GM19455 (cell line): ENCODE measurements at regions not wholly inside any gene's neighbourhood (a gene's known extent, or its start where the extent isn't known, plus 50 kb on each side); places are given as distances from the start of the nearest gene placed in this dataset.
"Not testable (repeated sequence)": the region's sequence is repeated elsewhere in the genome, so short reads cannot be mapped to it uniquely, and the experiment has no call there.

Experiments used
- ATAC-seq: cut with Tn5 transposase; IDR thresholded peaks from one replicate; pipeline ENCODE4 v1.9.1; 2021; ENCODE audit not compliant: unreplicated experiment

GRCh38 chr6:121685806-121686205 is 250.4 kb downstream of the GJA1 start:
- ATAC-seq, result not testable (repeated sequence)

DNA sequence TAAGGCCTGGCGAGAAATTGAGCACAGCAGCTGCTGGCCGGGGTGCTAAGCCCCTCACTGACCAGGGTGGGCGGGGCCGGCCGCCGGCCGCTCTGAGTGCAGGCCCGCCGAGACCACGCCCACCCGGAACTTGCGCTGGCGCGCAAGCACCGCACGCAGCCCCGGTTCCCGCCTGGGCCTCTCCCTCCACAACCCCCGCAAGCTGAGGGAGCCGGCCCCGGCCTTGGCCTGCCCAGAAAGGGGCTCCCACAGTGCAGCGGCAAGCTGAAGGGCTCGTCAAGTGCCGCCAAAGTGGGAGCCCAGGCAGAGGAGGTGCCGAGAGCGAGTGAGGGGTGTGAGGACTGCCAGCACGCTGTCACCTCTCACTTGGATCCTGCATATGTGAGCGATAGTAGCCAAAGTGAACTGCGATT is 251.2 kb downstream of the GJA1 start:
- no peak for ATAC-seq

DNA sequence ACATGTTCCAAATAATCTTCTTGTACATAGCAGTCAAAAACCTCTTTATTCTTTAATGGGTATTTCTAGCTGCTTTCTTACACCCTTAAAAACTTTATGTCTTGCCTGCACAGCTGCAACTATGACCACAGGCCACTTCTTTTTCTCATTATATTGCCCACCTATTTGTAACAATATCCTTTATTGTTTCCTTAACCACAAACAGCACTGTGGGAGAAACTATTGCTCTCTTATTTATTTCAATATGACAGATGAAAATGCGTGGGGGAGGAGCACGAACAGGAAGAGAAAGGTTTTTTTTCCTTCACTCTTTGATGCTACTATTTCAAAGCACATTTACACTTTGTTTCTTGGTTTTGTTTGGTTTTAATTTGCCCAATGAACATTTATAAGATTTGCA is 253.5 kb downstream of the GJA1 start:
- ATAC-seq, result no peak

GRCh38 chr6:121691126-121691551 is 255.7 kb downstream of the GJA1 start:
- ATAC-seq, result no peak

GRCh38 chr6:121694389-121694788 is 258.9 kb downstream of the GJA1 start:
- no peak for ATAC-seq

- no peak for ATAC-seq
Measured at GRCh38 chr6:121694801-121695251, 259.4 kb downstream of the GJA1 start.

DNA sequence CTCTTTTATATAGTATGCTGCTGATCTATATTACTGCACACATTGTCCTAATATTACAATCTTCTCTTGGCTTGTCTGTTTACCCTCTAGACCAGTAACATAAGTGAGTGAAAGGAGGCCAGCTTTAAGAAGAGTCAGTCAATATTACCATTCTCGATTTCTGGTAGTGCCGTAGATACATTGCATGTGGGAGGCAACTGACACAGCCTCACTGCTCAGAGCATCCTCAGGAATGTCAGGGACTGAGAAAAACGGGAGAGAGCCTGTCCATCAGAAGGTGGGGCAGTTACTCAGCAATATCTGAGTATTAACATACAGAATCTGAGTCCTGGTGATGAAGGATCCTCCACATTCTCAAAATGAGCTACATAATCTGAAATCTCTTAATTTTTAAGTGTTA is 259.9 kb downstream of the GJA1 start:
- no peak for ATAC-seq

- no peak for ATAC-seq
Measured at GRCh38 chr6:121697921-121698320, 262.5 kb downstream of the GJA1 start.

DNA sequence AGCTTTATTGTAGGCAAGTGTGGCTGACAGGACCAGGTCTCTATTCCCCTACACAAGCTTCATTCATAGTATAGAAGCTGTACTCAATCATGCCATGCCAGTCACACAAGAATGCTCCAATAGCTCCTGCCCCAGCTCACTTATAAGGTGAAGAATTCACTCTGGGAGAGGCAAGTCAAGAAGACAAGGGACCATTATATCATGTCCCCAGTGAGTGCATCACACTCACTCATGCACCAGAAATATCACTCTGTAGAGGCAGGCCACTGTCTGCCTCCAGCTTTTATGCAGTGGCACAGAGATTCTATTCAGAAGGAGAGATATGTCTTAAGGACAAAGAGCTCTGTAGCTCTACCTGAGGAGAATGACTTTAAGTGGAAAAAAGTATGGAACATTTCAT is 263.2 kb downstream of the GJA1 start:
- ATAC-seq, result no peak

GRCh38 chr6:121703129-121703528 is 267.7 kb downstream of the GJA1 start:
- ATAC-seq, result not testable (repeated sequence)

DNA sequence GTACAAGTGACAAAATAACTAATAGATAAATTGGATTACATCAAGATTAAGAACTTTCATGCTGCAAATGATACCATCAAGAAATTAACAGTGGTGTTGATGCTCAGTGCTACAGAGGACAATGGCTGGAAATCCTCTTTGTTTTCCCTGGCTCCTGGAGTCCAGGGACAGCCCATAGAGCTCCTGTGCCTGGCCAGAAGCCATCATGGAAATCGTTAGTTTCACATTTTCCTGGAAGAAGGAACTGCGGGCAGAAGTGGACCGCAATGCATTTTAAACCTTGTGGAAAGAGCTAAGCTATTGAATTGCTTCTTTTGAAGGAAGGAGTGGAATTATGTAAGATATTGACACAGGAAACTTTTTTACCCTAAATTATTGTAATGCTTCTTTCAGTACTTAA is 276.0 kb downstream of the GJA1 start:
- no peak for ATAC-seq

GRCh38 chr6:121717686-121718085 is 282.2 kb downstream of the GJA1 start:
- ATAC-seq, result no peak

GRCh38 chr6:121720867-121721266 is 285.4 kb downstream of the GJA1 start:
- not testable (repeated sequence) for ATAC-seq

DNA sequence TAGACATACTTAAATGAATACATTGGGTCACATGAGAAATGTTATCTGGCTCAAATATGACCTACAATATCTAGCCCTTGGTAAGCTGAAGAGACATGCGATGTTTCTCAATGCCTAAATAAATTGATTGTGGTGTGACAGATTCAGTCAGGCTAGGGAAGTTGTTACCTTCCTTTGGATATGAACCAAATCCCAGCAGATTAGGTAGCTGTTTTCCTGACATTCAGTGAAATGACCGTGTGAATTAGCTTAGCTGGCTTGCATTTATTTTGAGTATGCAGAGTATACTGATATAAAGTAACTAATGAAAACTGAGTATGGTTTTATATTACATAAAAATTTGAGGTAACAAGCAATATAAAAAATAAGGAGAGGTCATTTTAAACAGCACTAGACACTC is 288.2 kb downstream of the GJA1 start:
- ATAC-seq, result no peak

- ATAC-seq, result no peak
Measured at GRCh38 chr6:121724576-121724975, 289.1 kb downstream of the GJA1 start.

DNA sequence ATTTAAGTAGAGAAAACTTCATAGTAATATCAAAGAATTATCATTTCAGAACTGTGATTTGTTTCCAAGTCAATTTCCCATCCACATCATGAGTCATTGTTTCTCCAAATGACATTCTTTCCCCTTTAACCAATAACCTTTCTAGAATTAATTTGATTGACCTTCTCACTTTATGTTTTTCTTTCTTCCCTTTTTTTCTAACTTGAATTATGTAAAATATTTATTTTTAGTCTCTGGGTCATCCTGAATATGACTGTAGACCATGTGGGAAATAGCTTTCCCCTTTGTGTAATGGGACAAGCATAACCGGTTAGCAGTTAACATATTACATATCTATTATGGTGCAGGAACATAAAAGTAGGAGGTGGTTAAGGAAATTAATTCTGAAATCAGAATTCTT is 291.1 kb downstream of the GJA1 start:
- ATAC-seq, result no peak

- no peak for ATAC-seq
Measured at GRCh38 chr6:121730616-121731015, 295.2 kb downstream of the GJA1 start.

DNA sequence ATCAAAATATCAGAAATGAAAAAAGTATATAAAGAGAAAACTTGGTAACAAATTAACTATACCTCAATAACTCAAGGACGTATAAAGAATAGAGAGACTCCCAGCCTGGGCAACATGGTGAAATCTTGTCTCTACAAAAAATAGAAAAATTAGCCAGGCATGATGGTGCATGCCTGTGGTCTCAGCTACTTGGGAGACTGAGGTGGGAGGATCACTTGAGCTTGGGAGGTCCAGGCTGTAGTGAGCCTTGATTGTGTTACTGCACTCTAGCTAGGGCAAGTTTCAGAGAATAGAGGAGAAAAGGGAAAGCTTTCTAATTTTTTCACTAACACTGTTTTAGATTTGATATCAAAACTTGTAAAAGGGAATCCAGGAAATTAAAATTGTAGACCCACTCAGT is 295.9 kb downstream of the GJA1 start:
- no peak for ATAC-seq

GRCh38 chr6:121732641-121733040 is 297.2 kb downstream of the GJA1 start:
- ATAC-seq, result no peak

DNA sequence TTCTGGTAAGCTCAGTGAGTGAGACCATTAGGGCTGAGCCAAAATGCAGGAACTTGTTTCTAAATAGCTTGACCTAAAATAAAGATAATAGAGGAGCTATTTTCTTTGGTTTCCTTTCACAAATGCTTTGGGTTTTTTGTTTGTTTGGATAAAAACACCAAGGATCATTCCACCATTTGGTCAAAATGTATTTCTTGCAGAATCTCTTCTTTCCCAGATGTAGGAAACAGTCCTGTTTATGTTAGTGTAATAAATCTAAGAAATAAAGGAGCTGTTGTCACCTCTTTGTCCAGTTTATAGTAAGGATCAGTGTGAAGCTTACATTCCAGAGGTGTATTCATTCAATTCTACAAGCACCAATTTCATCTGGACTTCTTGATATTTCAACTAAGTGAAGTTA is 297.8 kb downstream of the GJA1 start:
- no peak for ATAC-seq

DNA sequence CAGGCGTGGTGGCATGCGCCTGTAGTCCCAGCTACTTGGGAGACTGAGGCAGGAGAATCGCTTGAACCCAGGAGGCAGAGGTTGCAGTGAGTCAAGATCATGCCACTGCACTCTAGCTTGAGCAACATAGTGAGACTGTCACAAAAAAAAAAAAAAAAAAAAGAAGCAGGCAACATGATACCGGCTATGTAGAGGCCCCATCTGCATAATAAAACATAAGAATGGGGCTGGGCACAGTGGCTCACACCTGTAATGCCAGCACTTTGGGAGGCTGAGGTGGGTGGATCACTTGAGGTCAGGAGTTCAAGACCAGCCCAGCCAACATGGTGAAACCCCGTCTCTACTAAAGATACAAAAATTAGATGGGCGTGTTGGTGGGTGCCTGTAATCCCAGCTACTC is 304.7 kb downstream of the GJA1 start:
- not testable (repeated sequence) for ATAC-seq

DNA sequence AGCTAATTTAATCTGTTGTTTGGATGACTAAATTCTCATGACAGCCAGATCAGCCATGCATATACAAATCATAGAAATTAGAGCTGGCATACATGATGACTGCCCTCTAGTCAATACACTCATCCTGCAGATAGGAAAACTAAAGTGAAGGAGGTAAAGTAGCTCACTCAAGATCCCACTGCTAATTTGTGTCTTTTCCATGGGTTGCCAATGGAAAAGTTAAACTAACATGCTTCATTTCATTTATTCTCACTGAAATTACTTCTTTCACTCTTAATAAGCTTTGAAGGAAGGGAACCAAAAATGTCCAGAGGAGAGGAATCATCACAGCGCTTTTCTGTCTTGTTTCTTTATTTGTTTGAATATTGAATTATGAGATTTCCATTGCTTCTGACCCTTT is 308.2 kb downstream of the GJA1 start:
- no peak for ATAC-seq

- ATAC-seq, result no peak
Measured at GRCh38 chr6:121748376-121748775, 312.9 kb downstream of the GJA1 start.

- no peak for ATAC-seq
Measured at GRCh38 chr6:121748850-121749249, 313.4 kb downstream of the GJA1 start.
